HL-60 (cell line): ENCODE measurements at regions not wholly inside any gene's neighbourhood (a gene's known extent, or its start where the extent isn't known, plus 50 kb on each side); places are given as distances from the start of the nearest gene placed in this dataset.
"Not testable (repeated sequence)": the region's sequence is repeated elsewhere in the genome, so short reads cannot be mapped to it uniquely, and the experiment has no call there.

Experiments
- DNase-seq, 2 experiments: peaks; one replicate each; pipeline ENCODE4 v3.0.0-alpha.2; 2010 to 2020; ENCODE audit warnings: low read depth in 1 of 2, low spot score in 1 of 2
- H3K27ac ChIP-seq: fragments of 250-450 bp; sonication (Bioruptor Pico); replicated peaks from 2 replicates; pipeline ENCODE4 v1.5.1; 2020; ENCODE audit warnings: mild to moderate bottlenecking, moderate library complexity
- H3K27me3 ChIP-seq: fragments of 250-450 bp; sonication (Bioruptor Pico); 2 replicates; pipeline ENCODE4 v1.5.1; 2021; ENCODE audit warnings: mild to moderate bottlenecking, moderate library complexity; ENCODE audit not compliant: insufficient read depth, poor library complexity, severe bottlenecking
- H3K4me3 ChIP-seq: replicated peaks from 2 replicates; pipeline ENCODE4 v1.5.1; 2011; ENCODE audit warnings: mild to moderate bottlenecking, control low read depth, low read length; ENCODE audit not compliant: insufficient read depth
- GABPA ChIP-seq: IDR thresholded peaks from 2 replicates; pipeline ENCODE4 v1.6.1; 2012; ENCODE audit warnings: low read depth
- POLR2AphosphoS5 ChIP-seq: IDR thresholded peaks from 2 replicates; pipeline ENCODE4 v1.6.1; 2012; ENCODE audit warnings: low read depth
- SPI1 ChIP-seq: IDR thresholded peaks from 2 replicates; pipeline ENCODE4 v1.6.1; 2012; ENCODE audit warnings: low read depth, mild to moderate bottlenecking, borderline replicate concordance
- TF ChIP-seq, protein P1 (sequence below): IDR thresholded peaks from 2 replicates; pipeline ENCODE4 v1.6.1; 2012; ENCODE audit warnings: low read depth; ENCODE audit not compliant: insufficient replicate concordance
- TF ChIP-seq, protein P2 (sequence below): IDR thresholded peaks from one replicate; pipeline ENCODE4 v1.5.1; 2011; ENCODE audit warnings: low read length, control low read depth, inconsistent platforms; ENCODE audit not compliant: insufficient read depth

DNA sequence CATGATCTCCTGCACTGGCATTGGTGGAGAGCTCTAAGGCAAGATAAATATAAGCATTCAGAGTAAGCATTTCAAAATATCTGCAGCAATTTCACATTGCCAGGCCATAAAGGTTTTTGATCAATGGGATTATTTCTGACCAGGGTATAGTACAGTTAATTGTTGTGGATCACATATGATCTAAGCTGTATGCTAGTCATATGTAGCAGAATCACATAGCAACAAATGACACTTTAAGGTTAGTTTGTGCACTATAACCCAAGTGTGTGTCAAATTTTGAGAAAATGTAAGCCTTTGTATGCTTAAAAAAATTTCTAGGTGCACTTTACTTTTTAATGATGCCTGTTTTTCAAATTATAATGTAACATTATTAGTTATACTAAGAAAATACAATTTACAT, 386.0 kb upstream of the ADAMTS5 start:
- TF ChIP-seq GABPA (no peak), SPI1 (no peak)
- TF ChIP-seq, protein P1, sequence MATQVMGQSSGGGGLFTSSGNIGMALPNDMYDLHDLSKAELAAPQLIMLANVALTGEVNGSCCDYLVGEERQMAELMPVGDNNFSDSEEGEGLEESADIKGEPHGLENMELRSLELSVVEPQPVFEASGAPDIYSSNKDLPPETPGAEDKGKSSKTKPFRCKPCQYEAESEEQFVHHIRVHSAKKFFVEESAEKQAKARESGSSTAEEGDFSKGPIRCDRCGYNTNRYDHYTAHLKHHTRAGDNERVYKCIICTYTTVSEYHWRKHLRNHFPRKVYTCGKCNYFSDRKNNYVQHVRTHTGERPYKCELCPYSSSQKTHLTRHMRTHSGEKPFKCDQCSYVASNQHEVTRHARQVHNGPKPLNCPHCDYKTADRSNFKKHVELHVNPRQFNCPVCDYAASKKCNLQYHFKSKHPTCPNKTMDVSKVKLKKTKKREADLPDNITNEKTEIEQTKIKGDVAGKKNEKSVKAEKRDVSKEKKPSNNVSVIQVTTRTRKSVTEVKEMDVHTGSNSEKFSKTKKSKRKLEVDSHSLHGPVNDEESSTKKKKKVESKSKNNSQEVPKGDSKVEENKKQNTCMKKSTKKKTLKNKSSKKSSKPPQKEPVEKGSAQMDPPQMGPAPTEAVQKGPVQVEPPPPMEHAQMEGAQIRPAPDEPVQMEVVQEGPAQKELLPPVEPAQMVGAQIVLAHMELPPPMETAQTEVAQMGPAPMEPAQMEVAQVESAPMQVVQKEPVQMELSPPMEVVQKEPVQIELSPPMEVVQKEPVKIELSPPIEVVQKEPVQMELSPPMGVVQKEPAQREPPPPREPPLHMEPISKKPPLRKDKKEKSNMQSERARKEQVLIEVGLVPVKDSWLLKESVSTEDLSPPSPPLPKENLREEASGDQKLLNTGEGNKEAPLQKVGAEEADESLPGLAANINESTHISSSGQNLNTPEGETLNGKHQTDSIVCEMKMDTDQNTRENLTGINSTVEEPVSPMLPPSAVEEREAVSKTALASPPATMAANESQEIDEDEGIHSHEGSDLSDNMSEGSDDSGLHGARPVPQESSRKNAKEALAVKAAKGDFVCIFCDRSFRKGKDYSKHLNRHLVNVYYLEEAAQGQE = no peak
- H3K27ac ChIP-seq = no peak overlapping the region
- DNase-seq = no peak
- no peaks in the 10 kb centered on the region for H3K27me3 ChIP-seq
- H3K4me3 ChIP-seq = no peak overlapping the region

DNA sequence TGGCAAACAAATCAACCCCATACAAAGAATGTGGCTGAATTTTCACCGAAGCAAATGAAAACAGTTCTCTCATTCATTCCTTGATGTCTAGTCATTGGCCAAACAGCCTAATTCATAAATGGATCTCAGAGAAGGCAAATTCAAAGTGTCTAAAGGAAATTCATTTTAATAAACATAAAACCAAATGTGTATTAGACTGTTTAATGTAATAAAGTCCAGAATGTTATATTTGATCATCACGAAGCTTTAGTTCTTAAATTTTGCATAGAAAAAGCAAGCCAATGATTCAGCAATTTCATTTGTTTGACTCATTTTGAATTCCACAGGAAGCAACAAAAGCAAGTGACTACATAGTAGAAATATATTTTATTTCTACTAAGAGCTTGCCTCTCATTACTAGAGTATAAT, 379.2 kb upstream of the ADAMTS5 start:
- Histone ChIP-seq H3K27me3 (no peaks in the 10 kb centered on the region), H3K27ac (no peak overlapping the region), H3K4me3 (no peak overlapping the region)
- TF ChIP-seq POLR2AphosphoS5 (no peak), GABPA (no peak), SPI1 (no peak)
- TF ChIP-seq, protein P2, sequence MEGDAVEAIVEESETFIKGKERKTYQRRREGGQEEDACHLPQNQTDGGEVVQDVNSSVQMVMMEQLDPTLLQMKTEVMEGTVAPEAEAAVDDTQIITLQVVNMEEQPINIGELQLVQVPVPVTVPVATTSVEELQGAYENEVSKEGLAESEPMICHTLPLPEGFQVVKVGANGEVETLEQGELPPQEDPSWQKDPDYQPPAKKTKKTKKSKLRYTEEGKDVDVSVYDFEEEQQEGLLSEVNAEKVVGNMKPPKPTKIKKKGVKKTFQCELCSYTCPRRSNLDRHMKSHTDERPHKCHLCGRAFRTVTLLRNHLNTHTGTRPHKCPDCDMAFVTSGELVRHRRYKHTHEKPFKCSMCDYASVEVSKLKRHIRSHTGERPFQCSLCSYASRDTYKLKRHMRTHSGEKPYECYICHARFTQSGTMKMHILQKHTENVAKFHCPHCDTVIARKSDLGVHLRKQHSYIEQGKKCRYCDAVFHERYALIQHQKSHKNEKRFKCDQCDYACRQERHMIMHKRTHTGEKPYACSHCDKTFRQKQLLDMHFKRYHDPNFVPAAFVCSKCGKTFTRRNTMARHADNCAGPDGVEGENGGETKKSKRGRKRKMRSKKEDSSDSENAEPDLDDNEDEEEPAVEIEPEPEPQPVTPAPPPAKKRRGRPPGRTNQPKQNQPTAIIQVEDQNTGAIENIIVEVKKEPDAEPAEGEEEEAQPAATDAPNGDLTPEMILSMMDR = no peak
- TF ChIP-seq, protein P1 = no peak
- no peak for DNase-seq

DNA sequence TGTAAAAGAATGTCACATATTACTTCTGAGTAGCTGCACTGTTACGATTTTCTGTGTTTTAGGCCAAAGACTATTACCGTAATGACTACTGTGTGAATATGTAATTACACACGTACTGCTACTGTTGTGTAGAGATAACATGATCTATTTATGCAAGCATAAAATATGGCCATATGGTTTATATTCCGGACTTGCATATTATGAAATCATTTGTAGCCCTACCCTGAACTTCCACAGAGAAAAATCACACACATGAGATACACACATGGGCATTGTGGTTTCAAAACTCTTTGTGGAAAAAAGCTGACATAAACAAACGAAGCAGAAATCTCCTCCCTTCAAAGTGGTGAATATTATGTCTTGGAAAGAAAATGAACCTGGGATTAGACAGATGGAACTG, 373.0 kb upstream of the ADAMTS5 start:
- no peak overlapping the region for H3K27ac ChIP-seq
- no peak overlapping the region for H3K4me3 ChIP-seq
- no peak for DNase-seq
- H3K27me3 ChIP-seq = no peaks in the 10 kb centered on the region
- TF ChIP-seq, protein P2 = no peak
- TF ChIP-seq, protein P1 = no peak
- TF ChIP-seq SPI1 = no peak

DNA sequence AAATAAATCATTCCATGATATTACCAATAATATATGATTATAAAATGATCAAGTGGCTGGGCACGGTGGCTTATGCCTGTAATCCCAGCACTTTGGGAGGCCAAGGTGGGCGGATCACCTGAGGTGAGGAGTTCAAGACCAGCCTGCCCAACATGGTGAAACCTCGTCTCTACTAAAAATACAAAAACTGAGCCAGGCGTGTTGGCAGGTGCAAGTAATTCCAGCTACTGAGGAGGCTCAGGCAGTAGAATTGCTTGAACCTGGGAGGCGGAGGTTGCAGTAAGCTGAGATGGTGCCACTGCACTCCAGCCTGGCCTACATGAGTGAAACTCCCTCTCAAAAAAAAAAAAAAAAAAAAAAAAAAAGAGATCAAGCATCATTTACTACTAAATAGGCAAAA, 371.1 kb upstream of the ADAMTS5 start:
- not testable (repeated sequence) for DNase-seq, H3K27me3 ChIP-seq, H3K27ac ChIP-seq, H3K4me3 ChIP-seq
